ENCODE measurements at regions not wholly inside any gene's neighbourhood (a gene's known extent, or its start where the extent isn't known, plus 50 kb on each side); places are given as distances from the start of the nearest gene placed in this dataset.

DNA sequence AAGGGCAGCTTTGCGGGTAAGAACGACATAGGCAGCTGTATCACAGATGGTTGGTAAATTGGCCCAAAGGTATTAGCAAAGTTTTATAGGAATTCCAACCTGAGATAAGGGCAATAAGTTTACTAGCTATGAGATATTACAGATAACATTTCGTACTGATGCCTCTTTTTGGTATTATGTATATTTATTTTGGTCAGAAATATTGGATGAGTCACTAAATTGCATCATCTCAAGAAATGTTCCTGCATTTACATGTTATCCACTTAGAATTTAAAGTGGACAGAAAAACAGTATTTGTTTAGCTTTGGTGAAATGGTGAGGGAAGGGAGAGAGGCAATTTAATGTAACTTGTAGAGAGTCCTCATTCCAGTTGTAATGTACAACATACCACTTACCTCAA is 65.1 kb upstream of the PZP start:
- H3K9ac ChIP-seq (ENCODE audit: low read depth, low read length, poor library complexity): no peak overlapping the region
- no peak overlapping the region for H3K23ac ChIP-seq (ENCODE audit: low read depth, low read length, poor library complexity)
- no peak overlapping the region for H2BK15ac ChIP-seq (ENCODE audit: low read length)
- H3K18ac ChIP-seq (ENCODE audit: low read length): no peak overlapping the region
- peaks cover 0 to 2% of the 10 kb centered on the region in 2 donors for H3K4me1 ChIP-seq (ENCODE audit: control insufficient read depth in 2 of 2, insufficient read depth in 1 of 2, low read depth in 1 of 2, low read length in 2 of 2)
- no peaks in the 10 kb centered on the region for H3K79me1 ChIP-seq (ENCODE audit: low read depth, low read length)
- no peak overlapping the region for H2BK120ac ChIP-seq (ENCODE audit: low read depth, low read length)
- H2BK5ac ChIP-seq (ENCODE audit: low read length): no peak overlapping the region
- H3K14ac ChIP-seq (ENCODE audit: low read length): no peak overlapping the region
- no peak overlapping the region for H4K8ac ChIP-seq (ENCODE audit: low read depth, low read length)
- no CpG with 5 or more reads among the region's 3 CpGs for WGBS, 2 donors (ENCODE audit: extremely low coverage in 2 of 2, insufficient read length in 2 of 2, insufficient replicate concordance in 1 of 2)
- no peak overlapping the region for H2BK12ac ChIP-seq (ENCODE audit: low read length)
- no peaks in the 10 kb centered on the region for H3K27me3 ChIP-seq (ENCODE audit: control insufficient read depth in 3 of 3, insufficient read depth in 3 of 3, low read depth in 1 of 3, low read length in 3 of 3)
- H3K4ac ChIP-seq (ENCODE audit: low read length): no peak overlapping the region
- no peak for DNase-seq (ENCODE audit: low spot score)
- H3K36me3 ChIP-seq (replicated peaks in 1 of 2; ENCODE audit: control insufficient read depth in 2 of 2, insufficient read depth in 2 of 2, low read length in 2 of 2): no peaks in the 10 kb centered on the region
- no peak overlapping the region for H4K91ac ChIP-seq (ENCODE audit: low read depth, low read length, poor library complexity)
- no peaks in the 10 kb centered on the region for H3K9me3 ChIP-seq (replicated peaks in 1 of 2; ENCODE audit: control insufficient read depth in 2 of 2, insufficient read depth in 1 of 2, low read depth in 1 of 2, low read length in 2 of 2)
- no peak overlapping the region for H2AK5ac ChIP-seq (ENCODE audit: low read depth, low read length)
- no peak overlapping the region for H3K4me3 ChIP-seq (ENCODE audit: low read length in 2 of 2)
- no peak overlapping the region for H3K4me2 ChIP-seq (ENCODE audit: insufficient read depth, low read length, poor library complexity, severe bottlenecking)
- no peak overlapping the region for H3K27ac ChIP-seq (replicated peaks; ENCODE audit: low read length)
- no peak overlapping the region for H2AFZ ChIP-seq (ENCODE audit: low read length)

DNA sequence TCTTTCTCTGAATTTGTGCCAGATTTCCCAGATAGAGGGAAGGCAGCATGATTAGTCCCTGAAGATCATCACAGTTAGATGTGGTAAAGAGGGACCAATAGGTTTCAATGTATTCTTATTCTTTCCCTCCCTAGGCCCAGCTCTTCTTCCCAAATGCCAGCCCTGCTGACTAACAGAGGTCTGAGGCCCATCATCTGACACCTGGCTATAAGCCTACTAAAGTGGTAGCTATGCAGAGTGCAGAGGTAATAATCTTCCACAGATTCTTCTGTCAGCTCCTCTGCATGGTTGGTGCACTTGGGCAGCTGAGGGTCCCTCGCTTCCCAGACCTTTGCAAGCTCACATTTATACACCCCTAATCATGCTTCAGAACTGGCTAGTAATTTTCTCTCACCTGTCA is 63.7 kb upstream of the PZP start:
- no CpG with 5 or more reads among the region's 1 CpG for WGBS, 2 donors (ENCODE audit: extremely low coverage in 2 of 2, insufficient read length in 2 of 2, insufficient replicate concordance in 1 of 2)
- no peak overlapping the region for H2BK12ac ChIP-seq (ENCODE audit: low read length)
- no peak overlapping the region for H3K4me3 ChIP-seq (ENCODE audit: low read length in 2 of 2)

DNA sequence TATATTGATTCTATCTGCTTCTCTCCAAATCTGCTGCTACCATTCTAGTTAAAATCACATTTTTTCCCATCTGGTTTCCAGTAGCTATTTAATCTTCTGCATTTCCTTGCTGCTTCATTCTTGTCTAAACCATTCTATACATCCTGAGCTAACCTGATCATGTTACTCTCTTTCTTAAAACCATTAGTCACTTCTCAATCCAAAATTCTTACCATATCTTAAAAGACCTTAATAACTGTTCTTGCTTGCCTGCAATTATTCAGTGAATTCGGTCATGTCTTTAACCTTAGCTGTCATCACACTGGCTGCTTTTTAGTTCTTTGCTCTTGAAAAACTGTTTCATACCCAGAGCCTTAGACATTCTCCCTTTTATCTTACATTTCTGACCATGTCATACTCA is 56.4 kb upstream of the PZP start:
- DNase-seq (ENCODE audit: low spot score): no peak
- no peak overlapping the region for H3K18ac ChIP-seq (ENCODE audit: low read length)
- H3K4ac ChIP-seq (ENCODE audit: low read length): no peak overlapping the region
- H3K23ac ChIP-seq (ENCODE audit: low read depth, low read length, poor library complexity): no peak overlapping the region
- H3K4me3 ChIP-seq (ENCODE audit: low read length in 2 of 2): no peak overlapping the region
- no peak overlapping the region for H3K27ac ChIP-seq (replicated peaks; ENCODE audit: low read length)
- H3K14ac ChIP-seq (ENCODE audit: low read length): no peak overlapping the region
- no peaks in the 10 kb centered on the region for H3K27me3 ChIP-seq (ENCODE audit: control insufficient read depth in 3 of 3, insufficient read depth in 3 of 3, low read depth in 1 of 3, low read length in 3 of 3)
- no peak overlapping the region for H4K8ac ChIP-seq (ENCODE audit: low read depth, low read length)
- no peaks in the 10 kb centered on the region for H3K36me3 ChIP-seq (replicated peaks in 1 of 2; ENCODE audit: control insufficient read depth in 2 of 2, insufficient read depth in 2 of 2, low read length in 2 of 2)
- H3K4me1 ChIP-seq (ENCODE audit: control insufficient read depth in 2 of 2, insufficient read depth in 1 of 2, low read depth in 1 of 2, low read length in 2 of 2): no peaks in the 10 kb centered on the region
- H2BK15ac ChIP-seq (ENCODE audit: low read length): no peak overlapping the region
- H2BK5ac ChIP-seq (ENCODE audit: low read length): no peak overlapping the region
- no peak overlapping the region for H4K91ac ChIP-seq (ENCODE audit: low read depth, low read length, poor library complexity)
- H2BK120ac ChIP-seq (ENCODE audit: low read depth, low read length): no peak overlapping the region
- H3K79me1 ChIP-seq (ENCODE audit: low read depth, low read length): no peaks in the 10 kb centered on the region
- H3K4me2 ChIP-seq (ENCODE audit: insufficient read depth, low read length, poor library complexity, severe bottlenecking): no peak overlapping the region
- no CpG with 5 or more reads among the region's 1 CpG for WGBS, 2 donors (ENCODE audit: extremely low coverage in 2 of 2, insufficient read length in 2 of 2, insufficient replicate concordance in 1 of 2)
- no peak overlapping the region for H3K9ac ChIP-seq (ENCODE audit: low read depth, low read length, poor library complexity)
- H2AK5ac ChIP-seq (ENCODE audit: low read depth, low read length): no peak overlapping the region
- no peaks in the 10 kb centered on the region for H3K9me3 ChIP-seq (replicated peaks in 1 of 2; ENCODE audit: control insufficient read depth in 2 of 2, insufficient read depth in 1 of 2, low read depth in 1 of 2, low read length in 2 of 2)
- no peak overlapping the region for H2BK12ac ChIP-seq (ENCODE audit: low read length)
- H2AFZ ChIP-seq (ENCODE audit: low read length): no peak overlapping the region

More for the DNA sequence above, 63.7 kb upstream of the PZP start:
- Histone ChIP-seq H3K9ac (ENCODE audit: low read depth, low read length, poor library complexity) (no peak overlapping the region), H2AFZ (ENCODE audit: low read length) (peak overlapping the region; percentile 32), H3K79me1 (ENCODE audit: low read depth, low read length) (no peaks in the 10 kb centered on the region), H3K4me2 (ENCODE audit: insufficient read depth, low read length, poor library complexity, severe bottlenecking) (no peak overlapping the region), H2BK15ac (ENCODE audit: low read length) (no peak overlapping the region), H2BK120ac (ENCODE audit: low read depth, low read length) (no peak overlapping the region), H3K4ac (ENCODE audit: low read length) (no peak overlapping the region), H3K27ac (replicated peaks; ENCODE audit: low read length) (no peak overlapping the region), H3K9me3 (replicated peaks in 1 of 2; ENCODE audit: control insufficient read depth in 2 of 2, insufficient read depth in 1 of 2, low read depth in 1 of 2, low read length in 2 of 2) (no peaks in the 10 kb centered on the region), H2AK5ac (ENCODE audit: low read depth, low read length) (no peak overlapping the region), H3K4me1 (ENCODE audit: control insufficient read depth in 2 of 2, insufficient read depth in 1 of 2, low read depth in 1 of 2, low read length in 2 of 2) (peaks cover 0 to 2% of the 10 kb centered on the region in 2 donors), H3K14ac (ENCODE audit: low read length) (no peak overlapping the region), H2BK5ac (ENCODE audit: low read length) (no peak overlapping the region), H3K23ac (ENCODE audit: low read depth, low read length, poor library complexity) (no peak overlapping the region), H3K18ac (ENCODE audit: low read length) (no peak overlapping the region), H4K91ac (ENCODE audit: low read depth, low read length, poor library complexity) (no peak overlapping the region), H3K36me3 (replicated peaks in 1 of 2; ENCODE audit: control insufficient read depth in 2 of 2, insufficient read depth in 2 of 2, low read length in 2 of 2) (no peaks in the 10 kb centered on the region), H4K8ac (ENCODE audit: low read depth, low read length) (no peak overlapping the region), H3K27me3 (ENCODE audit: control insufficient read depth in 3 of 3, insufficient read depth in 3 of 3, low read depth in 1 of 3, low read length in 3 of 3) (no peaks in the 10 kb centered on the region)
- DNase-seq (ENCODE audit: low spot score): no peak

DNA sequence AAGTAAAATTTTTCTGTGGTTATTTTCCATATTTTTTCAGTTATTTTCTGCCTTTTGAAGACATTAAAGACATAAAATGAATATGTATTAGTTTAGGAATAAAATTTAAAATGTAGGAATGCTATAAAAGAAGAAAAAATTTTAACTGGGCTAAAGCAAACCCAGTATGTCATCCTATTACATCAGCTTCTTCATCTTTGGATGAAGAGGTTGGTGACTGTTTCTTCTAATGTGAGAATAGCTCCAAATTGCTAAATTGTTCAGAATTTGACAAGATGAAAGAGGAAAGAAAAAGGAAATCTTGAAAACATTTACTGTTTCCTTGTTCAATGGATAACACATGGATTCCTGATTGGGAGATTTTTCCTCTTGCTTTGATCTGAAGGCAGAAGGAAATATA is 52.7 kb upstream of the PZP start:
- Histone ChIP-seq H3K4me1 (ENCODE audit: control insufficient read depth in 2 of 2, insufficient read depth in 1 of 2, low read depth in 1 of 2, low read length in 2 of 2) (peaks cover 0 to 3% of the 10 kb centered on the region in 2 donors), H2BK15ac (ENCODE audit: low read length) (no peak overlapping the region), H3K9me3 (replicated peaks in 1 of 2; ENCODE audit: control insufficient read depth in 2 of 2, insufficient read depth in 1 of 2, low read depth in 1 of 2, low read length in 2 of 2) (peaks cover 0 to 4% of the 10 kb centered on the region in 2 donors), H2BK120ac (ENCODE audit: low read depth, low read length) (no peak overlapping the region), H3K27ac (replicated peaks; ENCODE audit: low read length) (no peak overlapping the region), H3K36me3 (replicated peaks in 1 of 2; ENCODE audit: control insufficient read depth in 2 of 2, insufficient read depth in 2 of 2, low read length in 2 of 2) (no peaks in the 10 kb centered on the region), H3K4me3 (ENCODE audit: low read length in 2 of 2) (no peak overlapping the region), H3K4ac (ENCODE audit: low read length) (no peak overlapping the region), H3K4me2 (ENCODE audit: insufficient read depth, low read length, poor library complexity, severe bottlenecking) (no peak overlapping the region), H4K8ac (ENCODE audit: low read depth, low read length) (no peak overlapping the region), H3K18ac (ENCODE audit: low read length) (no peak overlapping the region), H3K14ac (ENCODE audit: low read length) (no peak overlapping the region), H2AFZ (ENCODE audit: low read length) (no peak overlapping the region), H4K91ac (ENCODE audit: low read depth, low read length, poor library complexity) (no peak overlapping the region), H3K27me3 (ENCODE audit: control insufficient read depth in 3 of 3, insufficient read depth in 3 of 3, low read depth in 1 of 3, low read length in 3 of 3) (no peaks in the 10 kb centered on the region), H2AK5ac (ENCODE audit: low read depth, low read length) (no peak overlapping the region), H3K23ac (ENCODE audit: low read depth, low read length, poor library complexity) (no peak overlapping the region), H2BK12ac (ENCODE audit: low read length) (no peak overlapping the region), H3K79me1 (ENCODE audit: low read depth, low read length) (no peaks in the 10 kb centered on the region), H3K9ac (ENCODE audit: low read depth, low read length, poor library complexity) (no peak overlapping the region), H2BK5ac (ENCODE audit: low read length) (no peak overlapping the region)
- DNase-seq (ENCODE audit: low spot score): no peak
